Adrenal gland (tissue), 9 donors: ENCODE measurements at regions not wholly inside any gene's neighbourhood (a gene's known extent, or its start where the extent isn't known, plus 50 kb on each side); places are given as distances from the start of the nearest gene placed in this dataset.

Experiments used
- DNase-seq, 7 donors: peaks; one replicate each; pipeline ENCODE4 v3.0.0-alpha.2; 2019 to 2020
- H3K27ac ChIP-seq, 5 donors: fragments of 200-600 bp; sonication (generic) in 4 of 5; 1 replicate in 3 of 5; 2 replicates in 2 of 5; pipeline versions ENCODE4 v1.5.1 to v1.8.0; 2016 to 2020; ENCODE audit warnings: mild to moderate bottlenecking in 1 of 5
- H3K27me3 ChIP-seq: fragments of 200-600 bp; 2 replicates; pipeline ENCODE4 v1.8.0; 2021
- H3K36me3 ChIP-seq, 2 donors: fragments of 200-600 bp; replicated peaks in 1 of 2; 1 replicate in 1 of 2; 2 replicates in 1 of 2; pipeline versions ENCODE4 v1.5.1 to v1.8.0; 2018 to 2022
- H3K4me1 ChIP-seq, 2 donors: fragments of 200-600 bp; replicated peaks in 1 of 2; 1 replicate in 1 of 2; 2 replicates in 1 of 2; pipeline versions ENCODE4 v1.5.1 to v1.8.0; 2018 to 2021
- H3K4me3 ChIP-seq, 4 donors: fragments of 200-600 bp; sonication (generic) in 3 of 4; one replicate each; pipeline ENCODE4 v1.5.1; 2016 to 2018
- H3K9me3 ChIP-seq, 3 donors: fragments of 200-600 bp; sonication (generic) in 1 of 3; replicated peaks in 1 of 3; 1 replicate in 2 of 3; 2 replicates in 1 of 3; pipeline versions ENCODE4 v1.5.1 to v1.8.0; 2016 to 2021
- CTCF ChIP-seq, 6 experiments: fragments of 450-650 bp in 4 of 6; fragments of 200-600 bp in 2 of 6; sonication (generic) in 1 of 6; IDR thresholded peaks; 1 replicate in 5 of 6; 2 replicates in 1 of 6; pipeline versions ENCODE4 v1.5.1 to v1.8.0; 2016 to 2021; ENCODE audit warnings: antibody characterized with exemption in 6 of 6, mild to moderate bottlenecking in 2 of 6, moderate library complexity in 1 of 6
- POLR2A ChIP-seq, 2 donors: fragments of 450-650 bp; IDR thresholded peaks; one replicate each; pipeline ENCODE4 v1.6.1; 2017; ENCODE audit warnings: antibody characterized with exemption in 2 of 2, mild to moderate bottlenecking in 2 of 2, moderate library complexity in 1 of 2
- WGBS, 4 donors: extraction: QIAGEN DNeasy Blood & Tissue Kit in 2 of 4; methylation state at CpG; one replicate each; pipeline versions ENCODE4 v1.1.5 to v1.1.7; 2013 to 2017; 5-methylcytosine and 5-hydroxymethylcytosine counted together
- intact Hi-C, 2 donors: fragments of 100-400 bp; cut with DNase I; formaldehyde crosslinking; loops; one replicate each; pipeline versions ENCODE4 v1.14.1 to v1.15.0; 2022 to 2023
- donor health status: healthy with polysubstance abuse.
- donor health status: Bipolar disorder and iron deficiency.
- donor health status: DM: yes; HTN: yes; CAD: no.
- donor health status: DM: no; HTN: no; CAD: no.
- donor health status: DM: no; HTN: no; CAD: no.

DNA sequence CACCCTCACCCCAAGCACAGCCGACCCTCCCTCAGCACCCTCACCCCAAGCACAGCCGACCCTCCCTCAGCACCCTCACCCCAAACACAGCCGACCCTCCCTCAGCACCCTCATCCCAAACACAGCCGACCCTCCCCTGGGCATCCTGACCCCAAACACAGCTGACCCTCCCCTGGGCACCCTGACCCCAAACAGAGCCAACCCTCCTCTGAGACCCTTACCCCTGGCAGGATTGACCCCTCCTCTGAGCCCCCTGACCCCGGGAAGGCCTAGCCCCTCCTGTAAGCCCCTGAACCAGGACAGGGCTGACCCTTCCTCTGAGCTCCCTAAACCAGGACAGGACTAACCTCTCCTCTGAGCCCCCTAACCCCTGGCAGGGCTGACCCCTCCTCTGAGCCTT, 84.4 kb upstream of the RAB6C start:
- no peak overlapping the region for H3K27ac ChIP-seq
- no peak overlapping the region for H3K4me3 ChIP-seq
- no peaks in the 10 kb centered on the region for H3K9me3 ChIP-seq
- intact Hi-C loops, result no loop called here
- H3K27me3 ChIP-seq, result no peaks in the 10 kb centered on the region
- H3K4me1 ChIP-seq, result no peaks in the 10 kb centered on the region
- H3K36me3 ChIP-seq, result no peaks in the 10 kb centered on the region
- 75 to 80% (median 79%) methylated on average over 4 to 5 of the region's 5 CpGs; no CpG with 5 or more reads in 1 of the 4 donors for WGBS, 4 donors
- TF ChIP-seq CTCF (IDR thresholded peaks at IDR 0.05) (no peak), POLR2A (IDR thresholded peaks at IDR 0.05) (no peak)
- DNase-seq, result no peak

GRCh38 chr2:129895526-129896082, 83.9 kb upstream of the RAB6C start:
- Histone ChIP-seq H3K4me3 (no peak overlapping the region), H3K9me3 (no peaks in the 10 kb centered on the region), H3K27ac (no peak overlapping the region), H3K27me3 (no peaks in the 10 kb centered on the region), H3K4me1 (no peaks in the 10 kb centered on the region), H3K36me3 (no peaks in the 10 kb centered on the region)
- TF ChIP-seq CTCF (IDR thresholded peaks at IDR 0.05) (no peak), POLR2A (IDR thresholded peaks at IDR 0.05) (no peak)
- DNase-seq, result peak in 1 of 7 donors; percentile 25
- 75 to 96% (median 87%) methylated on average over 2 of the region's 2 CpGs for WGBS, 4 donors
- intact Hi-C loops, result no loop called here

GRCh38 chr2:129896226-129897100, 83.0 kb upstream of the RAB6C start:
- intact Hi-C loops, result no loop called here
- H3K27me3 ChIP-seq, result no peaks in the 10 kb centered on the region
- no peaks in the 10 kb centered on the region for H3K36me3 ChIP-seq
- DNase-seq, result peak in 1 of 7 donors; percentile 21
- no peak for TF ChIP-seq POLR2A (IDR thresholded peaks at IDR 0.05)
- TF ChIP-seq CTCF (IDR thresholded peaks at IDR 0.05), result no peak
- no peak overlapping the region for H3K27ac ChIP-seq
- 60 to 81% (median 78%) methylated on average over 5 to 9 of the region's 9 CpGs for WGBS, 4 donors
- no peaks in the 10 kb centered on the region for H3K4me1 ChIP-seq
- H3K9me3 ChIP-seq, result no peaks in the 10 kb centered on the region
- no peak overlapping the region for H3K4me3 ChIP-seq

GRCh38 chr2:129901754-129902415, 77.6 kb upstream of the RAB6C start:
- 57 to 76% (median 63%) methylated on average over 2 to 3 of the region's 3 CpGs for WGBS, 4 donors
- H3K4me3 ChIP-seq, result no peak overlapping the region
- no peaks in the 10 kb centered on the region for H3K4me1 ChIP-seq
- H3K36me3 ChIP-seq, result no peaks in the 10 kb centered on the region
- no peak overlapping the region for H3K27ac ChIP-seq
- DNase-seq, result peak in 2 of 7 donors; percentile 6 to 29
- no peaks in the 10 kb centered on the region for H3K9me3 ChIP-seq
- TF ChIP-seq CTCF (IDR thresholded peaks at IDR 0.05) (no peak), POLR2A (IDR thresholded peaks at IDR 0.05) (no peak)
- no peaks in the 10 kb centered on the region for H3K27me3 ChIP-seq
- intact Hi-C loops, result no loop called here
